ENCODE measurements at regions not wholly inside any gene's neighbourhood (a gene's known extent, or its start where the extent isn't known, plus 50 kb on each side); places are given as distances from the start of the nearest gene placed in this dataset.

- Histone ChIP-seq H3K36me3 (ENCODE audit: control insufficient read depth, insufficient read depth, low read length) (no peaks in the 10 kb centered on the region), H3K27me3 (ENCODE audit: control insufficient read depth, insufficient read depth, low read length, poor library complexity, severe bottlenecking) (peaks cover 45% of the 10 kb centered on the region), H3K9ac (ENCODE audit: extremely low read depth, low read length, poor library complexity, severe bottlenecking) (no peak overlapping the region), H3K27ac (ENCODE audit: low read depth, low read length) (no peak overlapping the region), H3K4me3 (ENCODE audit: low read length) (peak overlapping the region; percentile 37), H3K9me3 (ENCODE audit: control insufficient read depth, low read length) (peaks cover 77% of the 10 kb centered on the region), H3K4me1 (ENCODE audit: control insufficient read depth, insufficient read depth, low read length) (no peaks in the 10 kb centered on the region)
- H3K27ac Mint-ChIP-seq = no peak overlapping the region
- no peaks in the 10 kb centered on the region for H3K4me1 Mint-ChIP-seq
- no peak overlapping the region for H3K4me3 Mint-ChIP-seq
- peak; percentile 20 for DNase-seq
- WGBS, 2 experiments (ENCODE audit: insufficient coverage in 1 of 2, insufficient read length in 1 of 2) = 71 to 76% methylated on average over 15 of the region's 15 CpGs
- peaks cover 92% of the 10 kb centered on the region for H3K27me3 Mint-ChIP-seq (ENCODE audit: insufficient read depth)
- no peak for TF ChIP-seq CTCF (conservative IDR thresholded peaks at IDR 0.05)
- peaks cover 2% of the 10 kb centered on the region for H3K36me3 Mint-ChIP-seq (ENCODE audit: low read depth)
- H3K9me3 Mint-ChIP-seq = peaks cover 91% of the 10 kb centered on the region
These were observed 199.5 kb downstream of the FOXD4L6 start for GRCh38 chr9:40928803-40929487.

DNA sequence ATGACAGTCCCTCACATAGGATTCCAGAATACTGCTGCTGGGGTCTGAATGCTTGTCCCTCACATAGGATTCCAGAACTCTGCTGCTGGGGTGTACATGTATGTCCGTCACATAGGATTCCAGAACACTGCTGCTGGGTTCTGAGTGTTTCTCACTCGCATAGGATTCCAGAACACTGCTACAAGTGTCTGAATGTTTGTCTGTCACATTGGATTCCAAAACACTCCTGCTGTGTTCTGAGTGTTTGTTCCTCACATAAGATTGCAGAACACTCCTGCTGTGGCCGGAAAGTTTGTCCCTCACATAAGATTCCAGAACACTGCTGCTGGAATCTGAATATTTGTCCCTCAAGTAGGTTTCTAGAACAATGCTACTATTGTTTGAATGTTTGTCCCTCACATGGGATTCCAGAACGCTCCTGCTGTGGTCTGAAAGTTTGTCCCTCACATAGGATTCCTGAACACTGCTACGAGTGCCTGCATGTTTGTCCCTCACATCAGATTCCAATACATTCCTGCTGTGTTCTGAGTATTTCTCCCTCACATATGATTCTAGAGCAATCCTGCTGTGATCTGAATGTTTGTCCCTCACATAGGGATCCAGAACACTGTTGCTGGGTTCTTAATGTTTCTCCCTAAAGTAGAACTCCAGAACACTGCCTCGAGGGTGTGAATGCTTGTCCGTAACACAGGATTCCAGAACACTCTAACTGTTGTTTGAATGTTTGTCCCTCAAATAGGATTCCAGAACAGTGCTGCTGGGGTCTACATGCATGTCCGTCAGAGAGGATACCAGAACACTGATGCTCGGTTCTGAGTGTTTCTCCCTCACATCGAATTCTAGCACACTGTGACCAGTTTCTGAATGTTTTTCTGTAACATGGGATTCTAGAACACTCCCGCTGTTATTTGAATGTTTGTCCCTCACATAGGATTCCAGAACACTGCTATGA lies 200.4 kb downstream of the FOXD4L6 start:
- no peaks in the 10 kb centered on the region for H3K4me1 ChIP-seq (ENCODE audit: control insufficient read depth, insufficient read depth, low read length)
- H3K27ac ChIP-seq (ENCODE audit: low read depth, low read length) = no peak overlapping the region
- H3K36me3 ChIP-seq (ENCODE audit: control insufficient read depth, insufficient read depth, low read length) = no peaks in the 10 kb centered on the region
- H3K4me3 ChIP-seq (ENCODE audit: low read length) = peak overlapping the region; percentile 37
- peaks cover 96% of the 10 kb centered on the region for H3K27me3 Mint-ChIP-seq (ENCODE audit: insufficient read depth)
- H3K4me3 Mint-ChIP-seq = no peak overlapping the region
- peaks cover 85% of the 10 kb centered on the region for H3K9me3 ChIP-seq (ENCODE audit: control insufficient read depth, low read length)
- 71 to 73% methylated on average over 11 of the region's 11 CpGs for WGBS, 2 experiments (ENCODE audit: insufficient coverage in 1 of 2, insufficient read length in 1 of 2)
- peaks cover 2% of the 10 kb centered on the region for H3K36me3 Mint-ChIP-seq (ENCODE audit: low read depth)
- no peaks in the 10 kb centered on the region for H3K4me1 Mint-ChIP-seq
- no peak overlapping the region for H3K27ac Mint-ChIP-seq
- H3K27me3 ChIP-seq (ENCODE audit: control insufficient read depth, insufficient read depth, low read length, poor library complexity, severe bottlenecking) = peaks cover 50% of the 10 kb centered on the region
- no peak overlapping the region for H3K9ac ChIP-seq (ENCODE audit: extremely low read depth, low read length, poor library complexity, severe bottlenecking)
- TF ChIP-seq CTCF (conservative IDR thresholded peaks at IDR 0.05) = no peak
- peak; percentile 37 for DNase-seq
- H3K9me3 Mint-ChIP-seq = peaks cover 96% of the 10 kb centered on the region

- Histone ChIP-seq H3K27ac (ENCODE audit: low read depth, low read length) (no peak overlapping the region), H3K4me1 (ENCODE audit: control insufficient read depth, insufficient read depth, low read length) (no peaks in the 10 kb centered on the region), H3K4me3 (ENCODE audit: low read length) (no peak overlapping the region), H3K9ac (ENCODE audit: extremely low read depth, low read length, poor library complexity, severe bottlenecking) (no peak overlapping the region), H3K27me3 (ENCODE audit: control insufficient read depth, insufficient read depth, low read length, poor library complexity, severe bottlenecking) (peaks cover 50% of the 10 kb centered on the region), H3K9me3 (ENCODE audit: control insufficient read depth, low read length) (peaks cover 89% of the 10 kb centered on the region), H3K36me3 (ENCODE audit: control insufficient read depth, insufficient read depth, low read length) (no peaks in the 10 kb centered on the region)
- peaks cover 99% of the 10 kb centered on the region for H3K9me3 Mint-ChIP-seq
- DNase-seq = peak; percentile 17
- no peak overlapping the region for H3K27ac Mint-ChIP-seq
- H3K4me1 Mint-ChIP-seq = no peaks in the 10 kb centered on the region
- H3K4me3 Mint-ChIP-seq = no peak overlapping the region
- H3K36me3 Mint-ChIP-seq (ENCODE audit: low read depth) = peaks cover 2% of the 10 kb centered on the region
- peaks cover 98% of the 10 kb centered on the region for H3K27me3 Mint-ChIP-seq (ENCODE audit: insufficient read depth)
- TF ChIP-seq CTCF (conservative IDR thresholded peaks at IDR 0.05) = no peak
- 76% methylated on average over 4 of the region's 4 CpGs for WGBS, 2 experiments (ENCODE audit: insufficient coverage in 1 of 2, insufficient read length in 1 of 2)
These were observed 201.2 kb downstream of the FOXD4L6 start for GRCh38 chr9:40927260-40927631.
